Endothelial cell of umbilical vein (primary cell): ENCODE measurements at regions not wholly inside any gene's neighbourhood (a gene's known extent, or its start where the extent isn't known, plus 50 kb on each side); places are given as distances from the start of the nearest gene placed in this dataset.

Experiments
- BruUV-seq: library from RNA; stranded (reverse); fragments of 400-500 nt; replicated peaks from 2 replicates; lab custom pipeline; 2021; lab: Mats Ljungman, UMichigan
- CTCF ChIA-PET: fragments of 300-600, 350-600 bp; sonication (Branson Sonifier 250); formaldehyde crosslinking; loops from one replicate; lab custom pipeline; 2021; ENCODE audit warnings: antibody characterized with exemption, inconsistent platforms; lab: Charles Lee
- POLR2A ChIA-PET: fragments of 300-600, 350-600 bp; sonication (Branson Sonifier 250); formaldehyde crosslinking; loops from one replicate; lab custom pipeline; 2021; ENCODE audit warnings: antibody characterized with exemption, inconsistent platforms; lab: Charles Lee
- DNase-seq: peaks from one replicate; pipeline ENCODE4 v3.0.0-alpha.2; 2011; ENCODE audit warnings: low read depth, low spot score
- FAIRE-seq: peaks from 2 replicates; lab custom pipeline; 2011; peaks lifted over from hg19 to GRCh38; lab: Jason Lieb, UNC
- H2AFZ ChIP-seq: 2 replicates; pipeline ENCODE4 v1.6.0; 2012; ENCODE audit warnings: low read depth, low read length, control low read depth, inconsistent platforms
- H3K27ac ChIP-seq: 2 replicates; pipeline ENCODE4 v1.5.1; 2011; ENCODE audit warnings: low read depth, mild to moderate bottlenecking, control low read depth, low read length, moderate library complexity; ENCODE audit not compliant: insufficient read depth
- H3K27me3 ChIP-seq, 2 experiments: 2 replicates each; pipeline versions ENCODE4 v1.6.0 to v1.6.1; 2011; ENCODE audit warnings: low read length in 2 of 2, mixed read lengths in 1 of 2; ENCODE audit not compliant: control insufficient read depth in 2 of 2, insufficient read depth in 2 of 2
- H3K36me3 ChIP-seq, 2 experiments: 2 replicates in 1 of 2; 3 replicates in 1 of 2; pipeline ENCODE4 v1.5.1; 2011; ENCODE audit warnings: low read length in 2 of 2, mild to moderate bottlenecking in 1 of 2, moderate library complexity in 1 of 2; ENCODE audit not compliant: control insufficient read depth in 2 of 2, insufficient read depth in 2 of 2; ENCODE audit errors: extremely low read depth in 1 of 2
- H3K4me1 ChIP-seq: 3 replicates; pipeline ENCODE4 v1.5.1; 2011; ENCODE audit warnings: mild to moderate bottlenecking, low read length; ENCODE audit not compliant: control insufficient read depth, insufficient read depth; ENCODE audit errors: extremely low read depth
- H3K4me2 ChIP-seq: 2 replicates; pipeline ENCODE4 v1.6.1; 2011; ENCODE audit warnings: low read length, control low read depth, mixed read lengths; ENCODE audit not compliant: insufficient read depth
- H3K4me3 ChIP-seq, 3 experiments: fragments of 200-600 bp in 1 of 3; sonication (generic), shearing (Covaris generic) in 1 of 3; replicated peaks in 1 of 3; 2 replicates each; pipeline ENCODE4 v1.5.1; 2011 to 2016; ENCODE audit warnings: control low read depth in 3 of 3, low read length in 3 of 3, mild to moderate bottlenecking in 2 of 3, inconsistent platforms in 1 of 3, low read depth in 1 of 3, moderate library complexity in 1 of 3; ENCODE audit not compliant: insufficient read depth in 1 of 3
- H3K79me2 ChIP-seq: 2 replicates; pipeline ENCODE4 v1.6.0; 2012; ENCODE audit warnings: low read length, inconsistent platforms; ENCODE audit not compliant: control insufficient read depth, insufficient read depth
- H3K9ac ChIP-seq: replicated peaks from 2 replicates; pipeline ENCODE3; 2011; ENCODE audit warnings: low read length, control low read depth; ENCODE audit not compliant: insufficient read depth; ENCODE audit errors: extremely low read depth
- H3K9me1 ChIP-seq: replicated peaks from 3 replicates; pipeline ENCODE4 v1.6.0; 2011; ENCODE audit warnings: mild to moderate bottlenecking, low read length; ENCODE audit not compliant: control insufficient read depth, insufficient read depth; ENCODE audit errors: extremely low read depth
- H3K9me3 ChIP-seq: replicated peaks from 2 replicates; pipeline ENCODE4 v1.5.1; 2012; ENCODE audit warnings: low read length, inconsistent platforms; ENCODE audit not compliant: control insufficient read depth, insufficient read depth
- H4K20me1 ChIP-seq: replicated peaks from 2 replicates; pipeline ENCODE3; 2011; ENCODE audit warnings: mild to moderate bottlenecking, low read length; ENCODE audit not compliant: control insufficient read depth, insufficient read depth; ENCODE audit errors: extremely low read depth
- EZH2 ChIP-seq: IDR thresholded peaks from 2 replicates; pipeline ENCODE4 v1.6.1; 2012; ENCODE audit warnings: borderline replicate concordance, low read depth, mild to moderate bottlenecking, moderate library complexity, low read length, inconsistent platforms; ENCODE audit not compliant: severe bottlenecking
- FOS ChIP-seq: IDR thresholded peaks from 2 replicates; pipeline ENCODE4 v1.6.1; 2011; ENCODE audit warnings: mild to moderate bottlenecking, low read length, moderate library complexity, borderline replicate concordance; ENCODE audit not compliant: insufficient read depth
- GATA2 ChIP-seq: IDR thresholded peaks from 2 replicates; pipeline ENCODE4 v1.7.0; 2011; ENCODE audit warnings: low read depth, mild to moderate bottlenecking, moderate library complexity, mixed read lengths, low read length; ENCODE audit not compliant: insufficient read length, insufficient read depth
- JUN ChIP-seq: IDR thresholded peaks from 2 replicates; pipeline ENCODE4 v1.6.1; 2011; ENCODE audit warnings: borderline replicate concordance, low read depth; ENCODE audit not compliant: insufficient read length, insufficient read depth
- POLR2A ChIP-seq: IDR thresholded peaks from 2 replicates; pipeline ENCODE4 v1.6.1; 2012; ENCODE audit warnings: low read depth, mild to moderate bottlenecking, control low read depth, low read length
- POLR2AphosphoS5 ChIP-seq: IDR thresholded peaks from 2 replicates; pipeline ENCODE4 v1.6.1; 2012; ENCODE audit warnings: low read depth, mild to moderate bottlenecking, control low read depth, low read length, moderate library complexity; ENCODE audit not compliant: insufficient read depth
- dilution Hi-C: fragments of 300-500 bp; cut with MboI; formaldehyde crosslinking; loops from one replicate; pipeline ENCODE4 v1.15.0; 2019; ENCODE audit warnings: low sequenced_read_pairs; ENCODE audit not compliant: extremely low pct_ligation_motif_present
- intact Hi-C: fragments of 100-400 bp; cut with micrococcal nuclease; formaldehyde crosslinking; loops from one replicate; pipeline ENCODE4 v1.10.0; 2022
- TF ChIP-seq, protein P1 (sequence below): IDR thresholded peaks from 2 replicates; pipeline ENCODE4 v1.6.1; 2011; ENCODE audit not compliant: insufficient read depth, insufficient read length

DNA sequence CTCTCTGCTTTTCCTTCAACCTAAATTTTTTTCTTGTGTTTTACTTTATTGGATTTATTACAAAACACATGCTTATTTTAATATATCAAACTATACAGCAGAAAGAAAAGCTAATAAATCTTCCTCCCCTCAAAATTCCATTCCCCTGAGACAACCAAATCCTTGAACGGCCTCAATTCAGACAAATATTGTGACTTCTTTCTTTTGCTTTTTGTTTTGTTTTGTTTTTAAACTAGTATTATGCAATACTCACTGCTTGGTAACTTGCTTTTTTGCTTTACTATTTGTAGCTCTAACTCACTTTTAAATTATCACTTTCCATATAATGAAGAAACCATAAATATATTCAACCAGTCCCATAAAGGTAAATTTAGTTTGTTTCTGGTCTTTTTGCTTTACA, 59.4 kb upstream of the CDK1 start:
- Histone ChIP-seq H3K4me2 (no peak overlapping the region), H3K27me3 (no peaks in the 10 kb centered on the region), H3K9ac (no peak overlapping the region), H3K79me2 (no peaks in the 10 kb centered on the region), H3K4me3 (no peak overlapping the region), H2AFZ (no peak overlapping the region), H3K9me3 (no peaks in the 10 kb centered on the region), H3K9me1 (no peaks in the 10 kb centered on the region), H3K4me1 (no peaks in the 10 kb centered on the region), H3K27ac (no peak overlapping the region), H4K20me1 (no peaks in the 10 kb centered on the region), H3K36me3 (no peaks in the 10 kb centered on the region)
- ChIA-PET POLR2A (no interaction called here), CTCF (no interaction called here)
- dilution Hi-C loops (no loop called here), intact Hi-C loops (no loop called here)
- TF ChIP-seq EZH2 (no peak), FOS (no peak), JUN (no peak)
- no TSS peak for BruUV-seq
- DNase-seq (no peak), FAIRE-seq (no peak)

DNA sequence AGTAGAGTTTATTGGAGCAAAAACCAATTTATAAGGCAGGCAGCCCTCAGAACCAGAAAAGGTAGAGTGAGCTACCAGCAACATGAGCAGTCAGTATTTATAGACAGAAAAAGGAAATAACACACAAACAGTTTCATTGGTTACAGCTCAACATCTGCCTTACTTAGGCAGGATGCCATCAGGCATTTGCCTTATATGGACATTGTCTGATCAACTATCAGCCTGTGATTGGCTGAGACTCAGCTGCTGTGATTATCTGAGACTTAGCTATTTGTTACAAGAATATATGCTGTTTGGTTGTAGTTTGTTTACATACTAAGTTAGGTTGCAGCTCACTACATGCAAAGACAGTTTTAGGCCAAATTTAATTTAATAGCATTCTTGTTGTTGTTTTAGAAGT, 60.4 kb upstream of the CDK1 start:
- FAIRE-seq (no peak), DNase-seq (no peak)
- Histone ChIP-seq H4K20me1 (no peaks in the 10 kb centered on the region), H3K79me2 (no peaks in the 10 kb centered on the region), H3K9me1 (no peaks in the 10 kb centered on the region), H3K4me1 (no peaks in the 10 kb centered on the region), H2AFZ (no peak overlapping the region), H3K9ac (no peak overlapping the region), H3K4me2 (no peak overlapping the region), H3K27ac (no peak overlapping the region), H3K36me3 (no peaks in the 10 kb centered on the region), H3K27me3 (peaks cover 0 to under 1% of the 10 kb centered on the region in 2 experiments), H3K4me3 (no peak overlapping the region), H3K9me3 (no peaks in the 10 kb centered on the region)
- intact Hi-C loops: no loop called here
- BruUV-seq: no TSS peak
- TF ChIP-seq POLR2A: no peak
- TF ChIP-seq, protein P1, sequence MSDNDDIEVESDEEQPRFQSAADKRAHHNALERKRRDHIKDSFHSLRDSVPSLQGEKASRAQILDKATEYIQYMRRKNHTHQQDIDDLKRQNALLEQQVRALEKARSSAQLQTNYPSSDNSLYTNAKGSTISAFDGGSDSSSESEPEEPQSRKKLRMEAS: no peak
- TF ChIP-seq JUN: no peak
- no peak for TF ChIP-seq EZH2
- TF ChIP-seq POLR2AphosphoS5: no peak
- TF ChIP-seq FOS: no peak
- TF ChIP-seq GATA2: no peak
- ChIA-PET CTCF (interaction anchor here (1.5 kb wide), 2 partner anchors 9 to 30 kb away, joined by 3 to 5 read pairs; no protein-coding TSS in a partner anchor), POLR2A (interaction anchor here (0.6 kb wide), 1 partner anchor 99 kb away, joined by 4 read pairs; no protein-coding TSS in a partner anchor)
- dilution Hi-C loops: no loop called here
